NCI-H146 treated with DMSO at 0.1 percent for 48 hours (cell line): ENCODE measurements at regions not wholly inside any gene's neighbourhood (a gene's known extent, or its start where the extent isn't known, plus 50 kb on each side); places are given as distances from the start of the nearest gene placed in this dataset.
"Not testable (repeated sequence)": the region's sequence is repeated elsewhere in the genome, so short reads cannot be mapped to it uniquely, and the experiment has no call there.

ENCODE experiments used
- DNase-seq: peaks from one replicate; lab custom pipeline; 2025; ENCODE audit not compliant: unreplicated experiment; lab: John Stamatoyannopoulos, UW

- no peak for DNase-seq
These were observed 651.5 kb downstream of the TLE1 start for GRCh38 chr9:81037889-81038288.

GRCh38 chr9:81035601-81036000 lies 653.7 kb downstream of the TLE1 start:
- no peak for DNase-seq

GRCh38 chr9:81035171-81035570 lies 654.2 kb downstream of the TLE1 start:
- no peak for DNase-seq

GRCh38 chr9:81032831-81033230 lies 656.5 kb downstream of the TLE1 start:
- DNase-seq = no peak

GRCh38 chr9:81032030-81032572 lies 657.2 kb downstream of the TLE1 start:
- no peak for DNase-seq

GRCh38 chr9:81031422-81032029 lies 657.8 kb downstream of the TLE1 start:
- no peak for DNase-seq

- no peak for DNase-seq
These were observed 659.3 kb downstream of the TLE1 start for GRCh38 chr9:81030027-81030426.

- DNase-seq = no peak
These were observed 660.8 kb downstream of the TLE1 start for GRCh38 chr9:81028504-81028903.

- DNase-seq = no peak
These were observed 667.2 kb downstream of the TLE1 start for GRCh38 chr9:81022177-81022576.

GRCh38 chr9:81014945-81015344 lies 674.4 kb downstream of the TLE1 start:
- DNase-seq = not testable (repeated sequence)

- DNase-seq = not testable (repeated sequence)
These were observed 676.2 kb downstream of the TLE1 start for GRCh38 chr9:81013191-81013590.

GRCh38 chr9:81002906-81003305 lies 686.4 kb downstream of the TLE1 start:
- DNase-seq = no peak

- DNase-seq = no peak
These were observed 687.1 kb downstream of the TLE1 start for GRCh38 chr9:81002242-81002641.

- no peak for DNase-seq
These were observed 693.6 kb downstream of the TLE1 start for GRCh38 chr9:80995759-80996158.

- DNase-seq = no peak
These were observed 694.5 kb downstream of the TLE1 start for GRCh38 chr9:80994892-80995291.

- not testable (repeated sequence) for DNase-seq
These were observed 703.8 kb downstream of the TLE1 start for GRCh38 chr9:80985595-80985994.

GRCh38 chr9:80976403-80976802 lies 712.9 kb downstream of the TLE1 start:
- DNase-seq = no peak

- not testable (repeated sequence) for DNase-seq
These were observed 719.0 kb downstream of the TLE1 start for GRCh38 chr9:80970377-80970776.

GRCh38 chr9:80968611-80969010 lies 720.7 kb downstream of the TLE1 start:
- no peak for DNase-seq

GRCh38 chr9:80964914-80965313 lies 724.4 kb downstream of the TLE1 start:
- no peak for DNase-seq

- DNase-seq = no peak
These were observed 725.0 kb downstream of the TLE1 start for GRCh38 chr9:80964374-80964773.

- no peak for DNase-seq
These were observed 731.5 kb downstream of the TLE1 start for GRCh38 chr9:80957801-80958200.

- no peak for DNase-seq
These were observed 734.8 kb downstream of the TLE1 start for GRCh38 chr9:80954521-80954920.
